ENCODE measurements at regions not wholly inside any gene's neighbourhood (a gene's known extent, or its start where the extent isn't known, plus 50 kb on each side); places are given as distances from the start of the nearest gene placed in this dataset.
"Not testable (repeated sequence)": the region's sequence is repeated elsewhere in the genome, so short reads cannot be mapped to it uniquely, and the experiment has no call there.

- DNase-seq = no peak
- Histone ChIP-seq H3K79me2 (ENCODE audit: low read depth) (no peaks in the 10 kb centered on the region), H4K20me1 (ENCODE audit: insufficient read depth) (no peaks in the 10 kb centered on the region), H2AFZ (no peak overlapping the region), H3K4me1 (replicated peaks; ENCODE audit: insufficient read depth) (no peaks in the 10 kb centered on the region), H3K9me2 (ENCODE audit: insufficient read depth) (no peaks in the 10 kb centered on the region), H3K36me3 (ENCODE audit: low read depth) (no peaks in the 10 kb centered on the region), H3K9me3 (ENCODE audit: insufficient read depth, low read depth) (no peaks in the 10 kb centered on the region), H3F3A (ENCODE audit: insufficient read depth, low read depth) (no peaks in the 10 kb centered on the region), H3K27ac (no peak overlapping the region), H3K4me2 (no peak overlapping the region), H3K27me3 (ENCODE audit: insufficient read depth, low read depth) (no peaks in the 10 kb centered on the region), H3K4me3 (no peak overlapping the region)
- ChIA-PET POLR2A (ENCODE audit: unreplicated experiment) (no interaction called here), CTCF (no interaction called here)
- BruUV-seq (replicated peaks) = no TSS peak
- TF ChIP-seq EZH2 (IDR thresholded peaks at IDR 0.05; ENCODE audit: low read depth) (no peak), CTCF (conservative IDR thresholded peaks at IDR 0.05) (no peak)
- intact Hi-C loops (cut with micrococcal nuclease; ENCODE audit: unreplicated experiment) = no loop called here
Observed at GRCh38 chrX:112235547-112235946, 153.0 kb upstream of the TRPC5 start.

GRCh38 chrX:112233164-112233563 is 150.6 kb upstream of the TRPC5 start:
- intact Hi-C loops (cut with micrococcal nuclease; ENCODE audit: unreplicated experiment) = no loop called here
- no peak for DNase-seq
- CTCF ChIA-PET = no interaction called here
- BruUV-seq (replicated peaks) = no TSS peak
- Histone ChIP-seq H3F3A (ENCODE audit: insufficient read depth, low read depth) (no peaks in the 10 kb centered on the region), H3K9me3 (ENCODE audit: insufficient read depth, low read depth) (no peaks in the 10 kb centered on the region), H3K4me3 (no peak overlapping the region), H3K36me3 (ENCODE audit: low read depth) (no peaks in the 10 kb centered on the region), H3K4me1 (replicated peaks; ENCODE audit: insufficient read depth) (no peaks in the 10 kb centered on the region), H3K9me2 (ENCODE audit: insufficient read depth) (no peaks in the 10 kb centered on the region), H3K27ac (no peak overlapping the region), H4K20me1 (ENCODE audit: insufficient read depth) (no peaks in the 10 kb centered on the region), H3K4me2 (no peak overlapping the region), H3K79me2 (ENCODE audit: low read depth) (no peaks in the 10 kb centered on the region), H3K27me3 (ENCODE audit: insufficient read depth, low read depth) (no peaks in the 10 kb centered on the region), H2AFZ (no peak overlapping the region)
- POLR2A ChIA-PET (ENCODE audit: unreplicated experiment) = no interaction called here
- TF ChIP-seq CTCF (conservative IDR thresholded peaks at IDR 0.05) = no peak
- TF ChIP-seq EZH2 (IDR thresholded peaks at IDR 0.05; ENCODE audit: low read depth) = no peak

GRCh38 chrX:112226795-112227194 is 144.2 kb upstream of the TRPC5 start:
- H4K20me1 ChIP-seq (ENCODE audit: insufficient read depth); CTCF ChIA-PET; intact Hi-C loops (cut with micrococcal nuclease; ENCODE audit: unreplicated experiment); DNase-seq; POLR2A ChIA-PET (ENCODE audit: unreplicated experiment); H3K79me2 ChIP-seq (ENCODE audit: low read depth); H3F3A ChIP-seq (ENCODE audit: insufficient read depth, low read depth); H3K4me3 ChIP-seq; H3K9me3 ChIP-seq (ENCODE audit: insufficient read depth, low read depth); H3K27me3 ChIP-seq (ENCODE audit: insufficient read depth, low read depth); H3K4me1 ChIP-seq (replicated peaks; ENCODE audit: insufficient read depth); H3K4me2 ChIP-seq; H3K36me3 ChIP-seq (ENCODE audit: low read depth); H3K9me2 ChIP-seq (ENCODE audit: insufficient read depth); BruUV-seq (replicated peaks); H3K27ac ChIP-seq; H2AFZ ChIP-seq: not testable (repeated sequence)

- Histone ChIP-seq H3K27me3 (ENCODE audit: insufficient read depth, low read depth) (no peaks in the 10 kb centered on the region), H3F3A (ENCODE audit: insufficient read depth, low read depth) (no peaks in the 10 kb centered on the region), H3K9me3 (ENCODE audit: insufficient read depth, low read depth) (no peaks in the 10 kb centered on the region), H2AFZ (no peak overlapping the region), H3K4me2 (no peak overlapping the region), H3K9me2 (ENCODE audit: insufficient read depth) (no peaks in the 10 kb centered on the region), H3K27ac (no peak overlapping the region), H3K79me2 (ENCODE audit: low read depth) (no peaks in the 10 kb centered on the region), H3K4me1 (replicated peaks; ENCODE audit: insufficient read depth) (no peaks in the 10 kb centered on the region), H3K4me3 (no peak overlapping the region), H3K36me3 (ENCODE audit: low read depth) (no peaks in the 10 kb centered on the region), H4K20me1 (ENCODE audit: insufficient read depth) (no peaks in the 10 kb centered on the region)
- intact Hi-C loops (cut with micrococcal nuclease; ENCODE audit: unreplicated experiment) = no loop called here
- no peak for DNase-seq
- CTCF ChIA-PET = no interaction called here
- BruUV-seq (replicated peaks) = no TSS peak
- POLR2A ChIA-PET (ENCODE audit: unreplicated experiment) = no interaction called here
- TF ChIP-seq CTCF (conservative IDR thresholded peaks at IDR 0.05) (no peak), EZH2 (IDR thresholded peaks at IDR 0.05; ENCODE audit: low read depth) (no peak)
Observed at GRCh38 chrX:112223391-112223790, 140.8 kb upstream of the TRPC5 start.
